ENCODE measurements at regions not wholly inside any gene's neighbourhood (a gene's known extent, or its start where the extent isn't known, plus 50 kb on each side); places are given as distances from the start of the nearest gene placed in this dataset.
"Not testable (repeated sequence)": the region's sequence is repeated elsewhere in the genome, so short reads cannot be mapped to it uniquely, and the experiment has no call there.

DNA sequence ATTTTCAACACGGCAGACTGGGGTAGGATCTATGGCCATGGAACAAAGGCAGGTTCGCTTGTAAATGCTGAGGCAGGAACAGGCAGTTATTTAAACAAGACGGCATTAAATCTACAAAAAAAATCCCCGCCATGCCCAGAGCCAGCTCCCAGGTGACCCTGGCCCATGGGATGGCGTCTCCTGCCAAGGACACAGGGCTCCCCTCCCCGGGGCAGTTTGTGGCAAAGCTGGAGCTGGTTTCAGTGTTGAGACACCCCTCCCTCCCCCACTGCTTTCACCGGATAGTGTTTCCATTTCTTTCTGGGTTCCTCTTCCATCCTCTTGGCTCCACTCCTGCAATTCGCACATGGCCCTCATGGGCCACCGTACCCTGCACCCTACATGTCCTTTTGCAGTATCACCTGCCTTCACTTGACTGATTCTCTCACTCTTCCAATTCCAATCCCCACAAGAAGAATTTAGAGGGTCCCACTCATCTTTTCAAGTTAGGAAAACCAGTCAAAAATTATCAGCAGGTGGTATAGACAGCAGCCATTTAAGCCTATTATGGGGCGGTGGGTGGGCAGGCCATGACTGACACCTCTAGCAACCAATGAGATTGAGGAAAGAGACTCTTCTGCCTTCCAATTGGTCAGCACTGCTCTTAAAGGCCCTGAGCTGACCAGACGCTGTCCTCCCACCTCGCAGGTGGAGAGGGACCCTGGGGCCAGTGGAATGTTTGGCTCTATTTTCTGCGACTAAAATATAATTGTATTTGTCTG, 52.0 kb downstream of the OLIG1 start:
- peak; percentile 16 for DNase-seq (ENCODE audit: low spot score)

- DNase-seq (ENCODE audit: low spot score): no peak
These were observed 52.6 kb downstream of the OLIG1 start for GRCh38 chr21:33122507-33122906.

- DNase-seq (ENCODE audit: low spot score): peak; percentile 71
These were observed 53.6 kb downstream of the OLIG1 start for GRCh38 chr21:33123374-33124123.

GRCh38 chr21:33124889-33125288, 54.9 kb downstream of the OLIG1 start:
- DNase-seq (ENCODE audit: low spot score): no peak

- DNase-seq (ENCODE audit: low spot score): peak; percentile 14
These were observed 55.9 kb downstream of the OLIG1 start for GRCh38 chr21:33125680-33126375.

GRCh38 chr21:33126569-33126968, 56.6 kb downstream of the OLIG1 start:
- DNase-seq (ENCODE audit: low spot score): no peak

DNA sequence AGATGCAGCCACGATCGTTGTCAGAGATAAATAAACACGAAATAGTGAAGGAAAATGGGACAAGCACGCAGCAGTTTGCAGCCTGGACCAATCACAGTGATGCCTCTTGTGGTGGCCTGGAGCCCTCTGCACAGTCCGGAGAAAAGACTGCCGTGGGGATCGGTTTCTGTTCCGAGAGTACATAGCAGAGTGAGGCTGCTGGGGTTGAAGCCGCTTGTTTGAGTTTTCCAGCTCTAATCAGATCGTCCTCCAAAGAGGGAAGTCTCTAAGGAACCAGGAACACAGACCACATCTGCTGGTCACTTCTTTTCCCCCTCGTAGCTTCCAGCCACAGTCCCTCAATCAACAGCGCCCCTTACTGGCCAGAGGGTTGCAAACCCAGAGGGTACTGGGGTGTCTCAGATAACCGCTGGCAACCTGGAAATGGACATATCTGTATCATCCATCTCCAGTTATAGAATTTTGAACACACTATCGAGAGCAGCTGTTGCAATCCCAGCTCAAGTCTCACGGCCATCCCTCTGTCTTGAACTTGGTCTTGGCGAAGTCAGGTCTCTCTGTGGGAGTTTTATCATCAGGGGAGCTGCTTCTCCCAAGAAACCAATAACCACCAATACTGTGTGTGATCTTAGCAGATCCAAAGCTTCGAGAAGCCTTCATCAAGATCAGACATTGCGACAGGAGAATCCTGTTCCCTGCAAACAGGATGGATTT, 57.4 kb downstream of the OLIG1 start:
- peak; percentile 75 for DNase-seq (ENCODE audit: low spot score)

GRCh38 chr21:33127868-33128242, 57.9 kb downstream of the OLIG1 start:
- DNase-seq (ENCODE audit: low spot score): no peak

GRCh38 chr21:33128538-33128937, 58.6 kb downstream of the OLIG1 start:
- no peak for DNase-seq (ENCODE audit: low spot score)

GRCh38 chr21:33132054-33132453, 62.1 kb downstream of the OLIG1 start:
- no peak for DNase-seq (ENCODE audit: low spot score)

- DNase-seq (ENCODE audit: low spot score): no peak
These were observed 64.0 kb downstream of the OLIG1 start for GRCh38 chr21:33133892-33134291.

- no peak for DNase-seq (ENCODE audit: low spot score)
These were observed 66.0 kb downstream of the OLIG1 start for GRCh38 chr21:33135925-33136324.

- no peak for DNase-seq (ENCODE audit: low spot score)
These were observed 67.0 kb downstream of the OLIG1 start for GRCh38 chr21:33136847-33137502.

DNA sequence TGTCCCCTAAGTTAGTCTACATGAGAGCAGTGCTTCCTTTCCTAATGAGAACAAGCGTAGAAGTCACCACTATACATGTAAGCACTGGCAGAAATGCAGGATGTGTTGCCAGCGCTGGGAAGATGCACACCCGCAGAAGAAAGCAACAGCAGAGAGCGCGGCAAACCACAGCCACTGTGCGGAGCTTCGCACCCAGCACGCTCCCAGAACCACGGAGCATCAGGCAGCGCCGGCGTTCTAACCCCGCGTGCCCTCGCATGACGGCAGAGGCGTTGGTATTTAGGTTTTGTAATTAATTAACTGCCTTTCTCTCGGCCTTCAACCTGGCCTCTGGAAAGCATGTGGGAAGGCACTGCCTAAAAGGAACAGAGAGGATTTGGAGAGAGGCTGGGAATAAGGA, 69.1 kb downstream of the OLIG1 start:
- peak; percentile 16 for DNase-seq (ENCODE audit: low spot score)

GRCh38 chr21:33140288-33140687, 70.3 kb downstream of the OLIG1 start:
- DNase-seq (ENCODE audit: low spot score): no peak

DNA sequence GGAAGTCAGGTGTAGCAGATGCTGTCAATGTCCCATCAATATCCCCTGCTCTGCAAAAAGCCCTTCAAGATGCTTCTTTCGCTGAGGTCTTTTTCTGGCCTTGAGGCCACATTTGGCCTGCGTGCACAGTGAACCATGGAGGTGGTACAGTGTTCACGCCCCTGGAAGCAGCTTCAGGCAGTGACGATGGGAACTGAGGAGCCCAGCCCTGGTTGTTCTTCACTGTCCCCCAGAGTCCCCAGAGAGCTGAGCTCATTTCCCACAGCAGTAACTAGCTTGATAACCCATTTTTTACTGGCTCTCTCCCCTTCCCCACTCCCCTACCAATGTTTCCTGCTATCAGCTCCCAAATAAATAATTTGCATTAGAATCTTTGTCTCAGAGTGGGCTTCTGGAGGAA, 76.5 kb downstream of the OLIG1 start:
- no peak for DNase-seq (ENCODE audit: low spot score)

GRCh38 chr21:33149181-33149580, 79.2 kb downstream of the OLIG1 start:
- no peak for DNase-seq (ENCODE audit: low spot score)

- not testable (repeated sequence) for DNase-seq (ENCODE audit: low spot score)
These were observed 78.8 kb upstream of the IFNAR2 start for GRCh38 chr21:33150968-33151367.

DNA sequence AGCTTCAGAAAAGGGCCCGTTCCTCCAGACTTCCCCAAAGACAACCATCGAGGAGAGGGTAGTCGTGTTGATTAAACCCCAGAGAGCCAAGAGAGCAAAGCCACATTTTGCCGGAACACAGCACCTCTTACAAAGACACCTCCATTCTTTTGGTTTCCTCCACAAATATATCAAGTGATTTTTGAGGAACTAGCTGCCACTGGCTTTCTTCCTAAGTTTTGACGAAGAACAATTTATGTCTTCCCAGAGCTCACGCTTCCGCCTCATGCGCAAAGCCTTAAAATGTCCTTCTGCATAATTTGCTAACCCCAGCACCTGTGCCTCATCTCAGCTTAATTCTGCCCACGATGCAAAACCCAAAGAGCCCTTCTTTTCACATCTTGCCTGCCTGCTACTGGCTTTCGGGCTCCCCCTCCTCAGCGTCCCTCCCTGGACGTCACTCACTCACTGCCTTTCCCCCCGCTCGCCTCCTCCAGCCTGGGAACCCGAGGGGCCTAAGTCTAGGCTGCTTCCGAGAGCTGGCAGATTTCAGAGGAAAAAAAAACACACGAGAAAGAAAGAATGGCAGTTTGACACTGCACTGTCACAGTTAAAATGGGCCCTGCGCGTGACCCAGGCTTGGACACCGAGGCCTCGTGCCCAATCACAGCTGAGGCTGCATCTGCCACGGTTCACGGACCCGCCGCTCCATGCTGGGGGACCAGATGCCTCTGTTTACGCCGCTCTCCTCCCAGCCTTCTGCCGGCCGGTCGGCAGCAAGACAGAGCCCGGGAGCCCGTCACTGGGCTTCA, 77.6 kb upstream of the IFNAR2 start:
- no peak for DNase-seq (ENCODE audit: low spot score)

DNA sequence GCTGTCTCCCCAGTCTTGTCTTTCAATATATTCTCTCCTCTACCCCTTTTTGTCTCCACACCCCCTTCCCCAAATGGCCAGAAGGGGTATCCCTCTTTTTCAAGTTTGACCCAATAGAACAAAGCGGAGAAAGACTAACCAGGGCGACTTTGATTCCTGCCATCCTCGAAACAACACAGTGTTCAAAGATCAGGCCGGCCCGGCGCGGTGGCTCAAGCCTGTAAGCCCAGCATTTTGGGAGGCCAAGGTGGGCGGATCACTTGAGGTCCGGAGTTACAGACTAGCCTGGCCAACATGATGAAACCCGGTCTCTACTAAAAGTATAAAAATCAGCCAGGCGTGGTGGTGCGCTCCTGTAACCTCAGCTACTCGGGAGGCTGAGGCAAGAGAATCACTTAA, 77.0 kb upstream of the IFNAR2 start:
- DNase-seq (ENCODE audit: low spot score): no peak

DNA sequence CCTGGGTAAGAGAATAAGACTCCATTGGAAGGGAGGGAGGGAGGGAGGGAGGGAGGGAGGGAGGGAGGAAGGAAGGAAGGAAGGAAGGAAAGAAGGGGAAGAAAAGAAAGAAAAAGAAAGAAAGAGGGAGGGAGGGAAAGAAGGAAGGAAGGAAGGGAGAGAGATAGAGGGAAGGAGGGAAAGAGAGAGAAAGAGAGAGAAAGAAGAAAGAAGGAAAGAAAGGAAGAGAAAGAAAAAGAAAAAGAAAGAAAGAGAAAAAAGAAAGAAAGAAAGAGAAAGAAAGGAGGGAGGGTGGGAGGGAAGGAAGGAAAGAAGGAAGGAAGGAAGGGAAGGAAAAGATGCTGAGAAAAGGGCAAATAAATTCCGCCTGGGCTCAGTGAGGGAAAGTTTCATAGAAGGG, 74.7 kb upstream of the IFNAR2 start:
- no peak for DNase-seq (ENCODE audit: low spot score)
